H9 (cell line): ENCODE measurements at regions not wholly inside any gene's neighbourhood (a gene's known extent, or its start where the extent isn't known, plus 50 kb on each side); places are given as distances from the start of the nearest gene placed in this dataset.

Experiments used
- DNase-seq: peaks from one replicate; pipeline ENCODE4 v3.0.0-alpha.2; 2017
- H2AFZ ChIP-seq: one replicate; pipeline ENCODE4 v1.6.1; 2013; ENCODE audit warnings: mild to moderate bottlenecking, low read length, control low read depth, moderate library complexity
- H2AK5ac ChIP-seq: 2 replicates; pipeline ENCODE4 v1.6.1; 2013; ENCODE audit warnings: low read length, control low read depth, mixed read lengths; ENCODE audit not compliant: insufficient read length
- H2BK120ac ChIP-seq: one replicate; pipeline ENCODE4 v1.6.1; 2013; ENCODE audit warnings: low read depth, mild to moderate bottlenecking, low read length, control low read depth, inconsistent platforms; ENCODE audit not compliant: poor library complexity, severe bottlenecking
- H2BK12ac ChIP-seq: 2 replicates; pipeline ENCODE4 v1.6.1; 2013; ENCODE audit warnings: low read length, control low read depth, mixed read lengths, low read depth; ENCODE audit not compliant: insufficient read length
- H2BK15ac ChIP-seq: 2 replicates; pipeline ENCODE4 v1.6.1; 2013; ENCODE audit warnings: low read depth, low read length, control low read depth
- H2BK20ac ChIP-seq: one replicate; pipeline ENCODE4 v1.6.1; 2013; ENCODE audit warnings: low read depth, mild to moderate bottlenecking, low read length, control low read depth, inconsistent platforms; ENCODE audit not compliant: poor library complexity, severe bottlenecking
- H2BK5ac ChIP-seq: 2 replicates; pipeline ENCODE4 v1.6.1; 2013; ENCODE audit warnings: low read length, control low read depth, mixed read lengths; ENCODE audit not compliant: insufficient read length
- H3K14ac ChIP-seq: 2 replicates; pipeline ENCODE4 v1.6.1; 2013; ENCODE audit warnings: low read length, control low read depth; ENCODE audit not compliant: insufficient read depth
- H3K18ac ChIP-seq: 2 replicates; pipeline ENCODE4 v1.6.1; 2013; ENCODE audit warnings: low read depth, mild to moderate bottlenecking, mixed read lengths, low read length, control low read depth; ENCODE audit not compliant: insufficient read length
- H3K23ac ChIP-seq: 2 replicates; pipeline ENCODE4 v1.6.1; 2013; ENCODE audit warnings: low read length, control low read depth, mixed read lengths, low read depth; ENCODE audit not compliant: insufficient read length
- H3K23me2 ChIP-seq: 2 replicates; pipeline ENCODE4 v1.6.1; 2013; ENCODE audit warnings: low read depth, mild to moderate bottlenecking, mixed read lengths, low read length, control low read depth; ENCODE audit not compliant: insufficient read length, poor library complexity, severe bottlenecking
- H3K27ac ChIP-seq: 2 replicates; pipeline ENCODE4 v1.5.1; 2013; ENCODE audit warnings: low read length, control low read depth, mixed read lengths, low read depth; ENCODE audit not compliant: insufficient read length
- H3K27me3 ChIP-seq: 2 replicates; pipeline ENCODE4 v1.6.1; 2013; ENCODE audit warnings: low read length, control low read depth, inconsistent platforms; ENCODE audit not compliant: insufficient read depth
- H3K4ac ChIP-seq: 2 replicates; pipeline ENCODE4 v1.6.1; 2013; ENCODE audit warnings: low read depth, mild to moderate bottlenecking, control low read depth, inconsistent platforms, low read length, moderate library complexity
- H3K4me1 ChIP-seq: 2 replicates; pipeline ENCODE4 v1.6.1; 2013; ENCODE audit warnings: low read length, control low read depth, inconsistent platforms; ENCODE audit not compliant: insufficient read depth
- H3K4me2 ChIP-seq: 2 replicates; pipeline ENCODE4 v1.6.1; 2013; ENCODE audit warnings: low read length, control low read depth, mixed read lengths; ENCODE audit not compliant: insufficient read length, insufficient read depth
- H3K56ac ChIP-seq: 2 replicates; pipeline ENCODE4 v1.6.1; 2013; ENCODE audit warnings: low read depth, mild to moderate bottlenecking, mixed read lengths, low read length, control low read depth; ENCODE audit not compliant: insufficient read length
- H3K79me1 ChIP-seq: 2 replicates; pipeline ENCODE4 v1.6.1; 2013; ENCODE audit warnings: low read depth, mild to moderate bottlenecking, moderate library complexity, low read length, control low read depth, inconsistent platforms; ENCODE audit not compliant: insufficient read depth, poor library complexity, severe bottlenecking
- H3K79me2 ChIP-seq: 2 replicates; pipeline ENCODE4 v1.6.1; 2013; ENCODE audit warnings: low read length, control low read depth, inconsistent platforms; ENCODE audit not compliant: insufficient read depth
- H3K9ac ChIP-seq: 2 replicates; pipeline ENCODE4 v1.6.1; 2013; ENCODE audit warnings: low read length, control low read depth, mixed read lengths; ENCODE audit not compliant: insufficient read length; ENCODE audit errors: extremely low read depth
- H3K9me3 ChIP-seq: one replicate; pipeline ENCODE4 v1.6.1; 2013; ENCODE audit warnings: low read depth, low read length, inconsistent platforms; ENCODE audit not compliant: control insufficient read depth
- H3T11ph ChIP-seq: one replicate; pipeline ENCODE4 v1.6.1; 2013; ENCODE audit warnings: mild to moderate bottlenecking, low read length, control low read depth, inconsistent platforms
- H4K20me1 ChIP-seq: one replicate; pipeline ENCODE4 v1.6.1; 2013; ENCODE audit not compliant: control insufficient read depth, insufficient read length, insufficient read depth
- H4K5ac ChIP-seq: 2 replicates; pipeline ENCODE4 v1.6.1; 2013; ENCODE audit warnings: low read depth, mild to moderate bottlenecking, mixed read lengths, low read length, control low read depth; ENCODE audit not compliant: insufficient read length
- H4K8ac ChIP-seq: replicated peaks from 2 replicates; pipeline ENCODE4 v1.6.1; 2013; ENCODE audit warnings: low read length, control low read depth, mixed read lengths, low read depth; ENCODE audit not compliant: insufficient read length
- H4K91ac ChIP-seq: 2 replicates; pipeline ENCODE4 v1.6.1; 2013; ENCODE audit warnings: low read depth, mild to moderate bottlenecking, moderate library complexity, mixed read lengths, low read length, control low read depth; ENCODE audit not compliant: insufficient read length
- H3K27ac Mint-ChIP-seq, 3 experiments: 2 replicates in 2 of 3; 3 replicates in 1 of 3; pipeline ENCODE4 v1.8.0; 2020 to 2021; ENCODE audit warnings: mixed read lengths in 3 of 3, mild to moderate bottlenecking in 1 of 3, moderate library complexity in 1 of 3
- H3K27me3 Mint-ChIP-seq: 2 replicates; pipeline ENCODE4 v1.8.0; 2021; ENCODE audit warnings: low read depth, mild to moderate bottlenecking, moderate library complexity, mixed read lengths
- H3K36me3 Mint-ChIP-seq, 3 experiments: 2 replicates in 2 of 3; 3 replicates in 1 of 3; pipeline ENCODE4 v1.8.0; 2020 to 2021; ENCODE audit warnings: low read depth in 3 of 3, mixed read lengths in 3 of 3; ENCODE audit not compliant: insufficient read depth in 1 of 3
- H3K4me1 Mint-ChIP-seq, 2 experiments: 2 replicates each; pipeline ENCODE4 v1.8.0; 2020; ENCODE audit warnings: mixed read lengths in 2 of 2
- H3K4me3 Mint-ChIP-seq, 2 experiments: 2 replicates in 1 of 2; 3 replicates in 1 of 2; pipeline ENCODE4 v1.8.0; 2020 to 2021; ENCODE audit warnings: mild to moderate bottlenecking in 2 of 2, mixed read lengths in 2 of 2, moderate library complexity in 1 of 2
- H3K9me3 Mint-ChIP-seq, 2 experiments: 2 replicates in 1 of 2; 3 replicates in 1 of 2; pipeline ENCODE4 v1.8.0; 2020; ENCODE audit warnings: mild to moderate bottlenecking in 2 of 2, mixed read lengths in 2 of 2, moderate library complexity in 1 of 2
- CTCF ChIP-seq: fragments of 200-600 bp; sonication (generic); conservative IDR thresholded peaks from 3 replicates; pipeline ENCODE4 v1.8.0; 2021; ENCODE audit warnings: antibody characterized with exemption, mild to moderate bottlenecking
- WGBS: extraction: QIAGEN DNeasy Blood & Tissue Kit; methylation state at CpG from one replicate; pipeline ENCODE4 v1.1.7; 2013; ENCODE audit warnings: missing lambda C conversion rate, low lambda C conversion rate, mixed read lengths; ENCODE audit not compliant: insufficient read length; ENCODE audit errors: extremely low coverage; 5-methylcytosine and 5-hydroxymethylcytosine counted together

GRCh38 chr11:127203490-127203889, 202.9 kb upstream of the KIRREL3 start:
- H2BK15ac ChIP-seq: no peak overlapping the region
- no peaks in the 10 kb centered on the region for H3K79me2 ChIP-seq
- no peaks in the 10 kb centered on the region for H3K23me2 ChIP-seq
- WGBS: no CpG with 5 or more reads among the region's 3 CpGs
- no peak overlapping the region for H3T11ph ChIP-seq
- no peak overlapping the region for H3K18ac ChIP-seq
- H2BK5ac ChIP-seq: no peak overlapping the region
- H4K20me1 ChIP-seq: no peaks in the 10 kb centered on the region
- H3K14ac ChIP-seq: no peak overlapping the region
- H3K23ac ChIP-seq: no peak overlapping the region
- Mint-ChIP-seq H3K36me3 (peaks cover 0 to 13% (median 0%) of the 10 kb centered on the region in 3 experiments; a peak in 3 of 7 replicates), H3K4me3 (no peak overlapping the region), H3K27ac (no peak overlapping the region), H3K4me1 (no peaks in the 10 kb centered on the region), H3K9me3 (peaks cover 16 to 30% of the 10 kb centered on the region in 2 experiments), H3K27me3 (peaks cover 3% of the 10 kb centered on the region; the same call in 1 of the 2 replicates)
- no peak for TF ChIP-seq CTCF
- H2BK20ac ChIP-seq: no peak overlapping the region
- no peak overlapping the region for H4K91ac ChIP-seq
- no peak overlapping the region for H2BK120ac ChIP-seq
- H2BK12ac ChIP-seq: no peak overlapping the region
- no peaks in the 10 kb centered on the region for H3K4me1 ChIP-seq
- H4K8ac ChIP-seq: no peak overlapping the region
- H3K9ac ChIP-seq: no peak overlapping the region
- no peak overlapping the region for H2AFZ ChIP-seq
- no peak overlapping the region for H3K56ac ChIP-seq
- H2AK5ac ChIP-seq: no peak overlapping the region
- no peak overlapping the region for H4K5ac ChIP-seq
- no peak overlapping the region for H3K4me2 ChIP-seq
- H3K27me3 ChIP-seq: no peaks in the 10 kb centered on the region
- DNase-seq: no peak
- H3K4ac ChIP-seq: no peak overlapping the region
- no peak overlapping the region for H3K27ac ChIP-seq
- no peaks in the 10 kb centered on the region for H3K79me1 ChIP-seq
- no peaks in the 10 kb centered on the region for H3K9me3 ChIP-seq
